Keratinocyte (primary cell): ENCODE measurements at regions not wholly inside any gene's neighbourhood (a gene's known extent, or its start where the extent isn't known, plus 50 kb on each side); places are given as distances from the start of the nearest gene placed in this dataset.

Experiments used
- DNase-seq: peaks from one replicate; pipeline ENCODE4 v3.0.0-alpha.2; 2011; ENCODE audit warnings: low read depth, missing footprints, low spot score
- FAIRE-seq: peaks from 2 replicates; lab custom pipeline; 2011; peaks lifted over from hg19 to GRCh38; lab: Jason Lieb, UNC
- H2AFZ ChIP-seq: 2 replicates; pipeline ENCODE4 v1.6.0; 2012; ENCODE audit warnings: low read length, control low read depth, inconsistent platforms; ENCODE audit not compliant: control insufficient read depth
- H3K27ac ChIP-seq: 2 replicates; pipeline ENCODE4 v1.5.1; 2011; ENCODE audit warnings: low read length; ENCODE audit not compliant: control insufficient read depth, insufficient read depth
- H3K27me3 ChIP-seq: 3 replicates; pipeline ENCODE4 v1.6.0; 2011; ENCODE audit warnings: low read length; ENCODE audit not compliant: control insufficient read depth, insufficient read depth; ENCODE audit errors: extremely low read depth
- H3K36me3 ChIP-seq, 2 experiments: 2 replicates in 1 of 2; 3 replicates in 1 of 2; pipeline ENCODE4 v1.5.1; 2011; ENCODE audit warnings: low read length in 2 of 2, mild to moderate bottlenecking in 1 of 2; ENCODE audit not compliant: control insufficient read depth in 2 of 2, insufficient read depth in 2 of 2; ENCODE audit errors: extremely low read depth in 1 of 2
- H3K4me1 ChIP-seq: 3 replicates; pipeline ENCODE4 v1.5.1; 2011; ENCODE audit warnings: low read length; ENCODE audit not compliant: control insufficient read depth, insufficient read depth; ENCODE audit errors: extremely low read depth
- H3K4me2 ChIP-seq: 3 replicates; pipeline ENCODE4 v1.6.0; 2011; ENCODE audit warnings: low read depth, low read length; ENCODE audit not compliant: control insufficient read depth, insufficient read depth; ENCODE audit errors: extremely low read depth
- H3K4me3 ChIP-seq, 3 experiments: fragments of 200-600 bp in 1 of 3; sonication (generic) in 1 of 3; 2 replicates in 2 of 3; 3 replicates in 1 of 3; pipeline ENCODE4 v1.5.1; 2011 to 2016; ENCODE audit warnings: low read length in 3 of 3, mild to moderate bottlenecking in 3 of 3, control low read depth in 2 of 3, inconsistent platforms in 1 of 3, low read depth in 1 of 3, mixed read lengths in 1 of 3, mixed run types in 1 of 3, moderate library complexity in 1 of 3; ENCODE audit not compliant: control insufficient read depth in 2 of 3, insufficient read depth in 2 of 3; ENCODE audit errors: extremely low read depth in 1 of 3
- H3K79me2 ChIP-seq: 2 replicates; pipeline ENCODE4 v1.6.0; 2012; ENCODE audit warnings: low read length; ENCODE audit not compliant: control insufficient read depth, insufficient read depth
- H3K9ac ChIP-seq: 3 replicates; pipeline ENCODE4 v1.6.0; 2011; ENCODE audit warnings: low read length; ENCODE audit not compliant: control insufficient read depth, insufficient read depth; ENCODE audit errors: extremely low read depth
- H3K9me1 ChIP-seq: 3 replicates; pipeline ENCODE4 v1.6.0; 2011; ENCODE audit warnings: low read length; ENCODE audit not compliant: control insufficient read depth, insufficient read depth; ENCODE audit errors: extremely low read depth
- H3K9me3 ChIP-seq: 2 replicates; pipeline ENCODE4 v1.5.1; 2012; ENCODE audit warnings: low read depth, low read length; ENCODE audit not compliant: control insufficient read depth
- H4K20me1 ChIP-seq: 3 replicates; pipeline ENCODE4 v1.6.0; 2011; ENCODE audit warnings: low read length; ENCODE audit not compliant: control insufficient read depth, insufficient read depth; ENCODE audit errors: extremely low read depth
- EZH2 ChIP-seq: IDR thresholded peaks from one replicate; pipeline ENCODE4 v1.6.1; 2012; ENCODE audit warnings: inconsistent platforms, mild to moderate bottlenecking, low read length, moderate library complexity
- dilution Hi-C: fragments of 300-500 bp; cut with MboI; formaldehyde crosslinking; loops from one replicate; pipeline ENCODE4 v1.7.0; 2020; ENCODE audit warnings: low sequenced_read_pairs; ENCODE audit not compliant: extremely low pct_ligation_motif_present
- TF ChIP-seq, protein P1 (sequence below), 3 experiments: IDR thresholded peaks in 1 of 3; conservative IDR thresholded peaks in 1 of 3; optimal IDR thresholded peaks in 1 of 3; 2 replicates in 2 of 3; 3 replicates in 1 of 3; pipeline versions ENCODE3 to v1.5.1; 2011; ENCODE audit warnings: low read length in 3 of 3, mild to moderate bottlenecking in 3 of 3, moderate library complexity in 2 of 3, control low read depth in 1 of 3, inconsistent platforms in 1 of 3; ENCODE audit not compliant: insufficient read depth in 2 of 3; ENCODE audit errors: extremely low read depth in 1 of 3

DNA sequence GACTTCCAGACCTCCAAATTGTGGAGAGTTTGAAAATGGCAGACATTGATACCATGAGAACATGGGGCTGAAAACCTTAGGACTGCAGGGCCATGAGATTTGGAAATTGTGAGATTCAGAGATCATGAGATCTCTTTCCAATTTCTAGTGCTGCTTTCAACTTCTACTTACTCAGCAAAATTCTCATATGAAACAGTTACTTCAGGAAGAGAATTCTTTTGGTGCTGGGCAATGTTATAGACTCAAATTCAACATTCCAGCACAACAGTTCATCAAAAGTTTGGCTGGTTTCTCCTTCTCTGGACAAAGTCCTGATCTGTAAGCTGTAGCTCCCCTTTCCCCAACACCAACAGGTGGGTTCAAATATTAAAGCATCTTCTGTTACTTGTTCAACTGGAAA lies 506.9 kb upstream of the NECTIN3 start:
- no peak for FAIRE-seq
- no peaks in the 10 kb centered on the region for H4K20me1 ChIP-seq
- H3K9me1 ChIP-seq = no peaks in the 10 kb centered on the region
- DNase-seq = no peak
- dilution Hi-C loops = no loop called here
- no peak overlapping the region for H3K9ac ChIP-seq
- H3K4me3 ChIP-seq = no peak overlapping the region
- H3K27ac ChIP-seq = no peak overlapping the region
- peaks cover 6% of the 10 kb centered on the region for H3K4me1 ChIP-seq
- H2AFZ ChIP-seq = no peak overlapping the region
- no peaks in the 10 kb centered on the region for H3K27me3 ChIP-seq
- no peaks in the 10 kb centered on the region for H3K36me3 ChIP-seq
- H3K9me3 ChIP-seq = no peaks in the 10 kb centered on the region
- TF ChIP-seq, protein P1, sequence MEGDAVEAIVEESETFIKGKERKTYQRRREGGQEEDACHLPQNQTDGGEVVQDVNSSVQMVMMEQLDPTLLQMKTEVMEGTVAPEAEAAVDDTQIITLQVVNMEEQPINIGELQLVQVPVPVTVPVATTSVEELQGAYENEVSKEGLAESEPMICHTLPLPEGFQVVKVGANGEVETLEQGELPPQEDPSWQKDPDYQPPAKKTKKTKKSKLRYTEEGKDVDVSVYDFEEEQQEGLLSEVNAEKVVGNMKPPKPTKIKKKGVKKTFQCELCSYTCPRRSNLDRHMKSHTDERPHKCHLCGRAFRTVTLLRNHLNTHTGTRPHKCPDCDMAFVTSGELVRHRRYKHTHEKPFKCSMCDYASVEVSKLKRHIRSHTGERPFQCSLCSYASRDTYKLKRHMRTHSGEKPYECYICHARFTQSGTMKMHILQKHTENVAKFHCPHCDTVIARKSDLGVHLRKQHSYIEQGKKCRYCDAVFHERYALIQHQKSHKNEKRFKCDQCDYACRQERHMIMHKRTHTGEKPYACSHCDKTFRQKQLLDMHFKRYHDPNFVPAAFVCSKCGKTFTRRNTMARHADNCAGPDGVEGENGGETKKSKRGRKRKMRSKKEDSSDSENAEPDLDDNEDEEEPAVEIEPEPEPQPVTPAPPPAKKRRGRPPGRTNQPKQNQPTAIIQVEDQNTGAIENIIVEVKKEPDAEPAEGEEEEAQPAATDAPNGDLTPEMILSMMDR (optimal IDR thresholded peaks at IDR 0.05 in 1 of 3, IDR thresholded peaks at IDR 0.05 in 1 of 3, conservative IDR thresholded peaks at IDR 0.05 in 1 of 3; ENCODE audit: extremely low read depth in 1 of 3, insufficient read depth in 2 of 3, low read length in 3 of 3) = no peak
- no peaks in the 10 kb centered on the region for H3K79me2 ChIP-seq
- H3K4me2 ChIP-seq = no peak overlapping the region

DNA sequence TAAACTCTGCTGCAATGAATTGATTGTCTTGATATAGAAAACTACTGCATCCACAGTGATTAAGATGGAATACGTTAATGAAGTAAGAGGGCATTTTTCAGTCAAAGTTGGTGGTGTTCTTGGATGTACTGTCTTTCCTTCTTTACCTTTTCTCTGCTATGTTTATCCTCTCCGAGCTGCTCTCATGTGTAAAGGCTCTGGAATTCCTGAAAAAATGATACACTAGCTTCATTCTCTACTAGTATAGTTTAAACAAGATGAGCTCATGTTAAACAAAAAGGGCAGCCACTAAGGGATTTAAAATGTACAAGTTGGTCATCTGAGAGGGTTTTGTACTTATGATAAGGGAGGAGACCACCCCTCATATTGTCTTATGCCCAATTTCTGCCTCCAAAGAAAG lies 504.6 kb upstream of the NECTIN3 start:
- DNase-seq = no peak
- TF ChIP-seq, protein P1 (optimal IDR thresholded peaks at IDR 0.05 in 1 of 3, IDR thresholded peaks at IDR 0.05 in 1 of 3, conservative IDR thresholded peaks at IDR 0.05 in 1 of 3; ENCODE audit: extremely low read depth in 1 of 3, insufficient read depth in 2 of 3, low read length in 3 of 3) = no peak
- no peak for TF ChIP-seq EZH2
- peaks cover 6% of the 10 kb centered on the region for H3K4me1 ChIP-seq
- no peaks in the 10 kb centered on the region for H4K20me1 ChIP-seq
- H3K4me3 ChIP-seq = no peak overlapping the region
- H3K9me3 ChIP-seq = no peaks in the 10 kb centered on the region
- H3K79me2 ChIP-seq = no peaks in the 10 kb centered on the region
- no peak overlapping the region for H2AFZ ChIP-seq
- no peaks in the 10 kb centered on the region for H3K9me1 ChIP-seq
- H3K27me3 ChIP-seq = no peaks in the 10 kb centered on the region
- no peak overlapping the region for H3K27ac ChIP-seq
- dilution Hi-C loops = no loop called here
- no peaks in the 10 kb centered on the region for H3K36me3 ChIP-seq
- H3K9ac ChIP-seq = no peak overlapping the region
- no peak for FAIRE-seq
- H3K4me2 ChIP-seq = no peak overlapping the region
